Right kidney (tissue), 1 donor: ENCODE measurements at regions not wholly inside any gene's neighbourhood (a gene's known extent, or its start where the extent isn't known, plus 50 kb on each side); places are given as distances from the start of the nearest gene placed in this dataset.
"Not testable (repeated sequence)": the region's sequence is repeated elsewhere in the genome, so short reads cannot be mapped to it uniquely, and the experiment has no call there.

Source experiments
- DNase-seq: peaks from one replicate; pipeline ENCODE4 v3.0.0-alpha.2; 2016

DNA sequence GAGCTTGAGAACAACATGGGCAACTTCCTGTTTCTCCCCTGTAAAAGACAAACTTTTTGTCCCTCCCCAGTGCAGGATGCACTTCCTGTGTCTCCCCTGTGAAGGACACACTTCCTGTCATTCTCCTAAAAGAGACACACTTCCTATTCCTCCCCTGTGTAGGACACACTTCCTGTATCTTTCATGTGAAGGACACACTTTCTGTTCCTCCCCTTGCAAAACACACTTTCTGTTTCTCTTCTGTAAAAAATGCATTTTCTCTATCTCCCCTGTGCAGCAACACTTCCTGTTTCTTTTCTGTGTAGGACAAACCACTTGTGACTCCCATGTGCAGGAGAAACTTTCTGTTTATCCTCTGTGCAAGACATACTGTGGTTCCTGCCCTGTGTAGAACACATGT, 488.6 kb upstream of the USP9Y start:
- no peak for DNase-seq

DNA sequence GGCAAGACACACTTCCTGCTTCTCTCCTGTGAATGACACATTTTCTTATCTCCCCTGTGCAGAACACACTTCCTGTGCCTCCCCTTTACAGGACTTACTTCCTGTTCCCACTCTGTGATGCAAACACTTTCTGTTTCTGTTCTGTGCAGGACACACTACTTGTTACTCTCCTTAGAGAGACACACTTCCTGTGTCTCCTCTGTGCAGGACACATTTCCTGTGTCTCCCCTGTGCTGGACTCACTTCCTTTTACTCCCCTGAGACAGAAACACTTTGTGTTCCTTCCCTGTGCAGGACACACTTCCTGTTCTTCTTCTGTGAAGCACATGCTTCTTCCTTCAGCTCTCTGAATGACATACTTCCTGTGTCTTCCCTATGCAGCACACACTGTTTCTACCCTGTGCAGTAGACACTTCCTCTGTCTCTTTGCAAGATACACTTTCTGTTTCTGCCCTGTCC, 485.4 kb upstream of the USP9Y start:
- DNase-seq: no peak

DNA sequence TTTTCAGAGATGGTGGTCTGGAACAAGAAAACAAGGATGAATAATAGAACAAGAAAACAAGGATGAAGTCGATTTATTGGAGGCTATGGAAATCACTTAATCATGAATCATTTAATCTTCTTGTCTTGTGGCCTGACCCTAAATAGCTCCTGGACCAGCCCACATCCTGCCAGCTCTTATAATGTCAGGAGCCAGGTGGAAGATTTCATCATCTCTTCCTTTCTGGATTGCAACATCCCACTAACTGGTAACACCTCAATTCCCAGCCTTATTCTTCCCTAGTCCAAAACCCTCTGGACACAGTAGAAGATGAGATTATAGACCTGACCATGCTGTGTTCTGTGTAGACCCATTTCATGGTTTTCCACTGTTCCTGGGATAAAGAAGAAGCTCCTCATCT, 470.1 kb upstream of the USP9Y start:
- DNase-seq: no peak

DNA sequence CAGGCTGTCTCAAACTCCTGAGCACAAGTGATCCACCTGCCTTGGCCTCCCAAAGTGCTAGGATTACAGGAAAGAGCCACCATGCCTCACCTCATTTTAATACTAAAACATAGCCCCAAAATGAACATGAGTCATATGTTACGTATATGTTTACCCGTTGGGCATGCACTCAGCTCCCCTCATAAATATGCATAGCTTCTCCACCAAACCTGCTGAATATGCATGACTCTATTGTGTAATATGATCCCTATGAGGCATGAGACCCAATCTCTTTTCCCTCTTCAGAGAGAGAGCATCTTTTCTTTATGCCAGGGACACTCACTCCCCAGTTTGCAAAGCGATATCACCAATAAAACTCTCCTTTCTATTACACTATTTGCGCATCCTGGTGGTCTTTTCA, 464.6 kb upstream of the USP9Y start:
- DNase-seq: no peak

DNA sequence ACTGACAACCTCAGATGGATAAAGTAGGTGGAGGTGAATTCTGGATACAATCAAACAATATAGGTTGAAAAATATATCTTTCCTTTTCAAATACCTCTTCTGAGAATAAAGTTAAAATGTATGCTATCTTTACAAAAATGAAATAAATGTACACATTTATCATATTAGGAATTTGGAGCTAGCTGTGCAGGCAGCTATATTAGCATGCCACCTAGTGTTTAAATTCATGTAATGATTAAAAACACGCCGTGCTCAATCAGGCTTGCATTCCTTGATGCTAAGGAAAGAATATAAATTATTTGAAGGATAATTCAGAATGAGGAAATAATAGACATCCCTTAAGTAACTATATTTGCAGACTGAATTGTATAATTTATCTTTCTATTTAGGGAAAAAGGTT, 460.7 kb upstream of the USP9Y start:
- not testable (repeated sequence) for DNase-seq

DNA sequence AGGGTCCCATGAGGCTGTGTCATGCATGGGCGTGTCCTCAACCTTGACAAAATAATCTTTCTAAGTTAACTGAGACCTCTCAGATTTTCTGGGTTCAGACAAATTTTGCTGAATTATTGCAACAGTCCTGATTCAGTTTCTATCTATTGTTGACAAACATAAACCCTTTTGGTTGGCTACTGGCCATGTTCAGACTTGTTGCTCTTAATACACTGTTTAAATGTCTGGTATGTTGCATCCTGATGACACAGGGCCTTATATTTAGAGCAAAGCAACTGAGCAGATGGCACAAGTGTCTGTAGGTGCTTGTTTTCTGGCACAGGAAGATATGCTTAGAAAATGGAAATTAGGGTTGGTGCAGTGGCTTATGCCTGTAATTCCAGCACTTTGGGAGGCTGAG, 456.9 kb upstream of the USP9Y start:
- no peak for DNase-seq

DNA sequence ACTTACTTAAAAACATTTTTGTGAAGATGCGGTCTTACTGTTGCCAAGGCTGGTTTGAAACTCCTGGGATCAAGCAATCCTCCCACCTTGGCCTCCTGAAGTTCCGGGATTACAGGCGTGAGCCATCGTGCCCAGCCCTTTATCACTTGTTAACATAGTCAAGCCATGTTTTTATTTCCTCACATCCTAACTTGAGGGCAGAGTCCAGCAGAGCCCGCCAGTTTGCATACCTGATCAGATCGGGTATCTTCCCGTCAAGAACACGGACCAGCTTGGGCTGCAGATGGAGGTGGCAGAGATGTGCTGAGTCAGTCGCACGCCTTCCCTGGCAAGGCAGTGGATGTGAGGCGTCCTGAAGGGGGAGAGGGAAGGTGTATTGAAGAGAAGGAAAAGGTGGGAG, 447.3 kb upstream of the USP9Y start:
- no peak for DNase-seq

DNA sequence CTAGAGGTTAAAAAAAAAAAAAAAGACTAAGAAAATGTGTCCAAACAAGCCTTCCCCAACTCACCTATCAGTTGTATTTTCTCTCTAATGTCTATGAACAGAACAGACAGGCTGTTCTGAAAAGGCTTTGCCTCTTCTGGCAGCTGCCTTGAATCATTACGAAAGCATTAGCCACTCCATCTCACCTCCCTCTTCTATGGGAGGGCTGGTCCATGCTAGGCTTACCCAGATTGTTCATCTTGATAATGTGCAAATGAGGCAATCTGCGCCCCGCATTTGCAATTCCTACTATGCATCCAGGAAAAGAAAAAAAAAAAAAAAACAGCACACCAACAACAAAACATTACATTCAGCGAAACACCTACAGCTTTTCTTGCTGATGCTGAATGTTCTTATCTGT, 429.9 kb upstream of the USP9Y start:
- DNase-seq: no peak

DNA sequence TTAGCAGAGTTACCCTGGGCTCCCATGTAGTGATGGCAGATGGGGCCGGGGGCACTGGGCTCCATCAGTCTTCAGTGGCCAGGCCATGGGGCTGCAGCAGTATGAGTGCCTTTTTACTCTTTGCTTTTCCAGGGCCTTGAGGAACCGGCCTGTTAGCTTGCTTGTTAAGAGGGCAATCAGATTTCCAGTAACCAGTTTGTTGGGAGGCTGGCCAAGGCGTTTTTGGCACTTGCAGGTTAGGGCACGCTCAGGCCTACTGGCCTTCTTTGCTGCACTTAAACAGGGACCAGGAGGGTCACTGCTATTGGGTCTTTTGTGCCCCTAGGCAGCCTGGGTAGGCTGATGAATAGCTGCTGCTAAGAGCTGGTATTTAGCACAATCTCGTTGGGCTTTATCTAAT, 415.4 kb upstream of the USP9Y start:
- no peak for DNase-seq

DNA sequence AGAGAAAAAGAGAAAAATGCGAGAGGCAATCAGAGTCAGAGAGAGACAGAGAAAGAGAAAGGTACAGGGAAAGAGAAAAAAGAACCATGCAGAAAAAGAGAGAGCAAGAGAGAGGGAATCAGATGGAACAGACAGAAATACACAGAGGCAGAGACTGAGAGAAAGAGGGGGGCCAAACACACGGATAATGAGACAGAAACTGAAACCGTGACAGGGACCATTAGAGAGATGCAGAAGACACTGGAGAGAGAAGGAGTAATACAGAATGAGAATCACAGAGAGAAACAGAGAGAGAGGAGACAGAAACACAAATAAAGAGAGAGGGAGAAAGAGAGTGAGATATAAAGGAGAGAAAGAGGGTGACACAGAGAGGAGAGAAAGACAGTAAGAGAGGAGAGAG, 412.1 kb upstream of the USP9Y start:
- DNase-seq: no peak

DNA sequence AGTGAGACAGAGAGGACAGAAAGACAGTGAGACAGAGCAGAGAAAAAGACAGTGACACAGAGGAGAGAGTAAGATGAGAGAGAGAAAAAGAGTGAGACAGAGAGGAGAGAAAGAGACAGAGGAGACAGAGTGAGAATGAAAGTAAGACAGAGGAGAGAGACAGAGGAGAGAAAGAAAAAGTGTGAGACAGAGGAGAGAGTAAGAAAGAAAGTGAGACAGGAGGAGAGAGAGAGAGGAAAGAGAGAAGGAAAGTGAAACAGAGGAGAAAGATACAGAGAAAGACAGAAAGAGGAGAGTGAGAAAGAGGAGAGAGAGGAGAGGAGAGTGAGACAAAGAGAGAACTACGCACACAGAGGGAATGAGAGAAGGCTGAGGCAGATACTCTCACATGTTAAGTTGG, 411.6 kb upstream of the USP9Y start:
- no peak for DNase-seq

DNA sequence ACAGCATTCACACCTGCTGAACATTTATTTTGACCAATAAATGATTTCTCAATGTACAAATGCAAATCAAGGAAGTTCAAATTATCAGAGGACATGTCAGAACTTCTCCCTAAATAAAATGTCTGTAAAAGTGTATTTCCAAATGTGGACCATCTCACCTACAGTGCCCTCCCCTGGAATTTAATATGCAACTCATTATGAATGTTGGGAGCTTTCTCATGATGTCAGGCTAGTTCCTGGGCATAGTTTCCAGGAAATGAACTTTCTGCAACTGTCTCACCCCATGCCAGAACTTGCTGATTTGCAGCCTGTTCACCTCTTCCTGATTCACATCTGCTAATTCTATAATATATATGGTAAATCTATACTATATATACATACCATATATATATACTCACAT, 408.5 kb upstream of the USP9Y start:
- no peak for DNase-seq

DNA sequence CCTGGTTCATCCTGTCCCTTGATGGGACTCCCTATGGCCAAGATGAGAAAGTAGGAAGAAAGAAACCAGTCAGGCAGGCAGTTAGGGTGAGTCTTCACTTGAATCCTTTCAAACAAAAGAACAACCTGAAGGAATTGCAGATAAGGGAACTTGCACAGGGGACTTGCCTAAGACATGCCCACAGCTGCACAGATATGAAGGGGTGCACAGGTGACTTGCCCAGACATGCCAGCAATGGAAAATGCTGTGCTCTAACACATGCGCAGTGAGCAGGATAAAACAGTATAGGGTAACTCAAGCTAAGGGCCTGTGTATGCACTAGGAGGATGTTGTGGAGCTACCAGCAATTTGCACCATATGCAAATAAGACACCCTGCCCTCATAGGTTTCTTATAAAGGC, 404.6 kb upstream of the USP9Y start:
- no peak for DNase-seq

DNA sequence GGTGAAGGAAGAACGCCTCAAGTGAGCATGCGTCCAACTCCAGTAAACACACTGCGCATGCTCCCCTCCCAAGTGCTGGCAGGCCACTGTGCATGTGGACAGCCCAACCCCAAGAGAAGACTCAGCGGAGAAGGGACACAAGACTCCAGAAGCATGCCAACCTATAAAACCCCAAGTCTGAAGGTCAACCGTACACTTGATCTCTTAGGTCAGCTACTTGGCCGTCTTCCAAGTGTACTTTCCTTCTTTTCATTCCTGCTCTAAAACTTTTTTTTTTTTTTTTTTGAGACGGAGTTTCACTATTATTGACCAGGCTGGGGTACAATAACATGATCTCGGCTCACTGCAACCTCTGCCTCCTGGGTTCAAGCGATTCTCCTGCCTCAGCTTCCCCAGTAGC, 401.2 kb upstream of the USP9Y start:
- not testable (repeated sequence) for DNase-seq

DNA sequence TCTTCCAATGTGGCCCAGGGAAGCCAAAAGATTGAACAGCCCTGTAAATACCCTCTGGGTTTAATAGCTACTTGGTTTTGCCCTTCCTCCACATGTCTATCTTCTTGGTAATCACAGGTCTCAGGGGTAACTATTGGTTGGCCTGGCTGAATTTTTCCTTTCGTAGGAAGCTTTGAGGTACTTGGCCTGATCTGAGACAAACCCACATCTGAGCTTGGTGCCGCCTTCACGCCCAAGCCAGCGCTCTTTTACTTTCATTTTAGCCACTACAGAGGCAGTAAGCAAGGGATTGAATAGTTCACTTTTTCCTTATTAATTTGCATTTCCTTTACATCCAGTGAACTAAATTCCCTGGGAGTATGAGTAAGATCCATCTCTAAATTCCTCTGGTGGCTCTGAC, 397.6 kb upstream of the USP9Y start:
- no peak for DNase-seq

DNA sequence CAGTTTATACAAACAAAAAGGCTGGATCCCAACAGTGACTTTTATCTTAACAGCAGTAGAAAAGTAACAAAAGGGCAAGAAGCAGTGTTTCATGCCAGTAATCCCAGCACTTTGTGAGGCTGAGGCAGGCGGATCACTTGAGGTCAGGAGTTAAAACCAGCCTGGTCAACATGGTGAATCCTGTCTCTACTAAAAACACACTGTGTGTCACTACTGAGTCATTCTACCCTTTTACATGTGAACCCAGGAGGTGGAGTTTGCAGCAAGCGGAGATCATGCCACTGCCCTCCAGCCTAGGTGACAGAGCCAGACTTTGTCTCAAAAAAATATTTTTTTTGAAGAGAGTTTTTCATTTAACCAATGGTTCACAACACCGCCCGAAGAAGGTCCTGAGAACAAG, 395.6 kb upstream of the USP9Y start:
- no peak for DNase-seq

DNA sequence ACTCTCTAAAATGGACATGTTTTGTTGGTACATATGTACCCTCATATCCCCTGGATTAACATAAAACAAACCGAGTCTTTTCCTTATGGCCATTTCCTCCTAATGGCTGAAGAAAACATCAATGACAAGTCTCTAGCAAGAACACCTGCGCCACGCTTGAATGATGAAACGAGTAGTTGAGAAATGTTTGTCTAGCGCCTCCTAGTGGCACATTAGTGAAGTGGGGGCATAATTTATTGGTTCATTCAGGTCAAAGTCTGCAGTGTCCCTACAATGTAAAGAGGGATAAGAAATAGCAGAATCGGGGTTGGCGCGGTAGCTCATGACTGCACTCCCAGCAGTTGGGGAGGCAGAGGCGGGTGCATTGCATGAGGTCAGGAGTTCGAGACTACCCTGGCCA, 391.8 kb upstream of the USP9Y start:
- no peak for DNase-seq

DNA sequence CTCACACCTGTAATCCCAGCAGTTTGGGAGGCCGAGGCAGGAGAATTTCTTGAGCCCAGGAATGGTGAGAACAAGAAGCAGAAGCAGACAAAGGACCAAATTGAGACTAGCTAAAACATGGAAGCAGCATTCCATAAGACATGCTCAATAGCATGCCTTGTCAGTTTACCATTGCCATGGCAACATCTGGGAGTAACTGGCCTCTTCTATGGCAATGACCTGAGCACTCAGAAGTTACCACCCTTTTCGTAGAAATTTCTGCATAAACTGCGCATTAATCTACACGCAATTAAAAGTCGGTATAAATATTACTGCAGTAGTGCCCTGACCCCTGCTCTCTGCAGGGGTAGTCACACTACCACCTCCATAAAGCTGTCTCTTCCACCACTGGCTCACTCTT, 390.2 kb upstream of the USP9Y start:
- DNase-seq: no peak

DNA sequence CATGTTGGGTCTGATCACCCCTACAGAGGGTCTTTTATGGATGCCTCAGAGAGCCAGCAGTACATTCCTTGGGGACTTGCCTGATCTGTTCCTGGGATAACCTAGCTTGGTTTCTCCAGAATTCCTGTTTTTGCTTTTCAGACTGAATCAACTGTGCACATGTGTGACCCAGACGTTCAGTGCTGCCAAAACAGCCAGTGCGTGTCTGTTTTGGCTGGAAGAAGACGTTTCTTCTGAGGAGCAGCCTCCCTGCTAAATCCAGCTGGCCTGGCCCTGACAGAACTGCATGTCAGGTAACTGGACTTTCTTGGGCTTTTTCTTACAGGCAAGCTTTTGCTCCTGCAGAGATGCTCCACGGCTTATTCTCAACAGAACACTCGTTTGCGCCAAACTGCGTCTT, 373.3 kb upstream of the USP9Y start:
- DNase-seq: no peak

DNA sequence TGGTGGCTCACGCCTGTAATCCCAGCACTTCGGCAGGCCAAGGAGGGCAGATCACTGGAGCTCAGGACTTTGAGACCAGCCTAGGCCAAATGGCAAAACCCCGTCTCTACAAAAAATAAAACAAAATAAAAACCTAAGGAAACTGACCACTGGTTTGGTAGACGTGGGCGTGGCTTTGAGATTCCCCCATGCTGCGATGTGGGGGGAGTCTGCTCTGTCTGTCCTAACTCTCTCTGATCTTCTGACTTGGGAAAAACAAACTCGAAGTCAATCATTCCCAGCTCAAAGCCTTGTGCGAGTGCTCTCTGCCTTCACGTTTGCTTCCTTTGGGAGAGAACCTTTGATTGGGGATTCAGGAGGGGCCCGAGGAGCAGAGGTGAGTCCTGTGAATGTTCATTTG, 369.1 kb upstream of the USP9Y start:
- not testable (repeated sequence) for DNase-seq

DNA sequence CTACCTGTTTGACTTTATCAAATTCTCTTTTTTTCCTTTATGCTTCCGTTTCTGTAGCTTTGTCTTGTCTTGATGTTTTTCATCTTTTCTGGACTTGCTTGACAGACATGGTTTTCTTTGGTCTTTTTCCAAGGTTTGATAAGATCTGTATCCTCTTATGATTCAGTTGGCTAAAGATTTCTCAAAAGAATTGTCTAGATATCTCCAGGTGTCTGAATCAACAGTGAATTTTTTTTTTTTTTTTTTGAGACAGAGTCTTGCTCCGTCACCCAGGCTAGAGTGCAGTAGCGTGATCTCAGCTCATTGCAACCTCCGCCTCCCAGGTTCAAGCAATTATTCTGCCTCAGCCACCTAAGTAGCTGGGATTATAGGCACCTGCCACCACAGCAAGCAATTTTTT, 357.8 kb upstream of the USP9Y start:
- no peak for DNase-seq

DNA sequence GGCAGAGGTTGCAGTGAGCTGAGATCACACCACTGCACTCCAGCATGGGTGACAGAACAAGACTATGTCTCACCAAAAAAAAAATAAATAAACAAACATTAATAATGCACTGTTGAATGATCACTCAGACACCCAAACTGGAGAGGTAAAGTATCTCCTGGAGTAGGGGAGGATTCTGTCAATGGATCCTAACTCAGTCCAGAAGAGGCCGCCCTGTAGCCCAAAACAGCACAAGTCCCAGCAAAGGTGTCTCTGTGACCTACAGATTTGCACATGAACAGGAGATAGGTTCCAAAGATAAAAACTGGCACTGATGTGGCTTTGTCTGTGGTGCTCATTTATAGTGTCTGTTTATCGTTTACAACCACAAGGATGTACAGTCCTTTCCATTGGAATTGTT, 352.9 kb upstream of the USP9Y start:
- no peak for DNase-seq

DNA sequence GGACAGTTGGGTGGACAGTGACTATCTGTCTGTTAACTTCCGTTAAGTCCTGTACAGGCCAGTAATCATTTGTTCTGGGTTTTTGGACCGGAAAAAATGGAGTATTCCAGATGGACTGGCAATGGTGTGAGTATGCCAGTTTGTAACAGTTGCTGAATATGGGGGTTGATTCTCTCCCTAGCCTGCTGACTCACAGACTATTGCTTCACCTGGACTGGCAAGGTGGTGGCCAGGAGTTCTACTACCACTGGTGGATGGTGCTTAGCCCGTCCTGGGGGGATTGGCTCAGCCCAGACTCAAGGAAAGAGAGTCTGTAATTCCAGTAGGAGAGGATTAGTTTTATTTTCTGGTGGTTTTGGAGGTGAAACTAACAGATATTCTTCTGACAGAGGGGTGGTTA, 343.8 kb upstream of the USP9Y start:
- DNase-seq: no peak

DNA sequence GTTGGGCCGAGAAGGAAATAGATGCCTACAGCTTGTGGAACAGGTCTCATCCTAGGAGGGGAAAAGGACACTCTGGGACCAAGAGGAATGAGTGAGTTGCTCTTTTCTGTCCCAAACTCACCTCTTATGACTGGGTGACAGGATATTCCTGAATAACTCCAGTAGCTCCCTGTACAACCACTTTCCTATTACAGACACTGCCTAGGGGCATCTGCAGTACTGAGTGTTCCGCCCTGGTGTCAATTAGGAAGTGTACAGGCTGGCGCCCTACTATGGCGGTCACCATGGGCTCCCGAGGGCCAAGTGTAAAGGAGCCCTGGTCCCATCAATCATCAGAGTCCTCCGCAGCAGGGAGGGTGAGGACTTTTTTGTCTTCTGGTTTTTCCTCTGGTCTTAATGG, 343.4 kb upstream of the USP9Y start:
- no peak for DNase-seq

DNA sequence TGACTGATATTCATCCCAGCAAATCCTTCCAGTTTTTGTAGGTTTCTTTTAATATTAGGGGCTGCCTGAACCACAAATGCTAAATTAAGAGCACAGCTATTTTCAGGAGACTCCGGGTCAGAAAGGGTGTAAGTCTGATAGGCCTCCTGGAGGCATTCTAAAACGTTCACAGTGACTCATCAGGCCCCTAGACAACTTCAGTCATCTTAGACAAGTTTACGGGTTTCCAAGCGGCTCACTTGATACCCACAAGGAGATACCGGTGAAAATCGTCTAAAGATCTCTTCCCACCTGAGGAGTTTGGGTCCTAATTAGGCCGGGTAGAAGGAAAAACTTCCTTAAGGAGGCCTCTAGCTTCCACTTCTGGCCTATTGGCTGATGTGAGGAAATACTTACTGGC, 342.7 kb upstream of the USP9Y start:
- no peak for DNase-seq

DNA sequence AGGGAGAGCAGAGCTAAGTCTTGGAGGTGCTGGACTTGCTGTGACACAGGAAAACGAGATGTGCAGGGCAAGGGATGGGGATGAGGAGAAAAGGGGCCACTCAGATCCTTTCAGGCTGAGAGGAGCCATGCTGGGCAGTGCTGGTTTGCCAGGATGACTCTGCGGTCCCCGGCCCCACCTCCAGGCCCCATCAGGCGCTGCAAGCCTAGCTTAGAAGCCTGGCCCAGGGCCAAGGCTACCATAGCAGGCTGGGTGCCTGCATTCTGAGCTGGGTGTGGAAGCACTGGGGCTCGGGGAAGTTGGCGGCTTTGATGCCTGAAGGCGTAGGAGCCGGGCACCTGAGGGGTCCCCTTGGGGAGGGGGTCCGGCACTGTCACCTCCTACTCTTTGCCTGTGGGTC, 341.2 kb upstream of the USP9Y start:
- no peak for DNase-seq
